ENCODE measurements at regions not wholly inside any gene's neighbourhood (a gene's known extent, or its start where the extent isn't known, plus 50 kb on each side); places are given as distances from the start of the nearest gene placed in this dataset.

DNA sequence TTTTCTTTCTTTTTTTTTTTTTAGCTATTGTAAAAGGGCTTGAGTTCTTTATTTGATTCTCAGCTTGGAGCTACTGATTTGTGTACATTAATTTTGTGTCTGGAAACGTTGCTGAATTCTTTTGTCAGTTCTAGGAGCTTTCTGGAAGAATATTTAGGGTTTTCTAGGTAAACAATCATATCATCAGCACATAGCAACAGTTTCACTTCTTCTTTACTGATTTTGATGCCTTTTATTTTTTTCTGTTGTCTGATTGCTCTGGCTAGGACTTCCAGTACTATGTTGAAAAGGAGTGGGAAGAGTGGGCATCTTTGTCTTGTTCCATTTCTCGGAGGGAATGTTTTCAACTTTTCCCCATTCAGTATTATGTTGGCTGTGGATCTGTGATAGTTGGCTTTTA lies 292.2 kb downstream of the GABRG1 start:
- no peak overlapping the region for H3K27ac ChIP-seq
- TF ChIP-seq ZFX (IDR thresholded peaks at IDR 0.05) = no peak
- TF ChIP-seq, protein P1, sequence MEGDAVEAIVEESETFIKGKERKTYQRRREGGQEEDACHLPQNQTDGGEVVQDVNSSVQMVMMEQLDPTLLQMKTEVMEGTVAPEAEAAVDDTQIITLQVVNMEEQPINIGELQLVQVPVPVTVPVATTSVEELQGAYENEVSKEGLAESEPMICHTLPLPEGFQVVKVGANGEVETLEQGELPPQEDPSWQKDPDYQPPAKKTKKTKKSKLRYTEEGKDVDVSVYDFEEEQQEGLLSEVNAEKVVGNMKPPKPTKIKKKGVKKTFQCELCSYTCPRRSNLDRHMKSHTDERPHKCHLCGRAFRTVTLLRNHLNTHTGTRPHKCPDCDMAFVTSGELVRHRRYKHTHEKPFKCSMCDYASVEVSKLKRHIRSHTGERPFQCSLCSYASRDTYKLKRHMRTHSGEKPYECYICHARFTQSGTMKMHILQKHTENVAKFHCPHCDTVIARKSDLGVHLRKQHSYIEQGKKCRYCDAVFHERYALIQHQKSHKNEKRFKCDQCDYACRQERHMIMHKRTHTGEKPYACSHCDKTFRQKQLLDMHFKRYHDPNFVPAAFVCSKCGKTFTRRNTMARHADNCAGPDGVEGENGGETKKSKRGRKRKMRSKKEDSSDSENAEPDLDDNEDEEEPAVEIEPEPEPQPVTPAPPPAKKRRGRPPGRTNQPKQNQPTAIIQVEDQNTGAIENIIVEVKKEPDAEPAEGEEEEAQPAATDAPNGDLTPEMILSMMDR (conservative IDR thresholded peaks at IDR 0.05) = no peak

DNA sequence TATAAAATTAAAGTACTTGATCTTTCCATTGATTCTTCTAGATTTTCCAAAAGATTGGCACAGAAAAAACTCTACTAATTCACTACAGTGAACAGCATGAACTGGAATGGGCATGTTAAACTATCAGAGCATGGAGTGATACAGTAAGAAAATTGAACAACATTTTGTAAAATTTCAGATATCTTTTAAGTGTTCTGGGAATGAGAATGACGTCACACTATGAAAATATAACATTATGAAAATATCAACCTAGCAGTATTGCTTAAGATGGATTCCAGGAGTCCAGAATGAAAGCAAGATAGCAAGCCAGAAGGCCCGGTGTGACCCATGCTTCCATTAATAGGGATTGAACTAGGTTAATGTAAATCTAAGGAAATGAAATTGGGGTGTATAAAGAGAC lies 319.9 kb downstream of the GABRG1 start:
- no peak overlapping the region for H3K27ac ChIP-seq
- TF ChIP-seq ZFX (IDR thresholded peaks at IDR 0.05) = no peak
- TF ChIP-seq, protein P1 (conservative IDR thresholded peaks at IDR 0.05) = no peak

DNA sequence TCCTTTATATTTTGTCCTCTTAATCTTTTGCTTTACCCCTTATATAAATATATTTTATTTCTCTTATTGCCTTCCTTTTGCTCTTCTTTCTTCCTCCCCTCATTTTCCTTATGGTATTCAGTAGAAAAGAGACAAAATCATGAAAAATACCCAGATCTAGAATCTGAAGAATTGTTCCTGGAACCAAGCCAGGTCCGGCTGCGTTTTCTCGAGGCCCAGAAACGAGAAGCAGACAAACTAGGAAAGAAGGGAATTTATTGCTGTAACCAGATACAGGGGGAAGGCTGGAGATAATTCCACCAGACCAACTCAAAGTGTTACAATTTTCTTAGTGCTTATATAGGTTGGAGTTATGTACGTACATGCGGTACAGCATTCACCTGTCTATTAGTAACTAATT lies 328.7 kb downstream of the GABRG1 start:
- no peak overlapping the region for H3K27ac ChIP-seq
- TF ChIP-seq, protein P1 (conservative IDR thresholded peaks at IDR 0.05) = no peak
- TF ChIP-seq ZFX (IDR thresholded peaks at IDR 0.05) = no peak

DNA sequence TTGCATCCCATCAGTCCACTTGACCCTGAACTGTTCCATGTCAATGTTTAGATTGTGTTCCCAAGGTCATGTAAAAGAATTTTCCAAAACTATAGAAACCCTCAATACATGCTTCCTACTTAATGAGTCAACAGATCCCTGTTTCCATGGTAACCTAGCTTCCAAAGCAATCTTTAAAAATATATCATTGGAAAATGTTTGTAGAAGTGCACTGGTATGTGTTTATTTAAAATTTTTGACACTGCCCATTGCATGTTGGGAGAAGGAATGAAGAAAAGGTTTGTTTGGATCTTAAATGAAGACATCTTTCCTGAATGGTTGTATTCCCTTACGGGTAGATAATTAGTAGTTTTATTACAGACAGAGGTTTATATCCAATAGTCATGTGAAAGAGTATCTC lies 345.3 kb downstream of the GABRG1 start:
- H3K27ac ChIP-seq = no peak overlapping the region
- TF ChIP-seq, protein P1 (conservative IDR thresholded peaks at IDR 0.05) = no peak
- TF ChIP-seq ZFX (IDR thresholded peaks at IDR 0.05) = no peak

DNA sequence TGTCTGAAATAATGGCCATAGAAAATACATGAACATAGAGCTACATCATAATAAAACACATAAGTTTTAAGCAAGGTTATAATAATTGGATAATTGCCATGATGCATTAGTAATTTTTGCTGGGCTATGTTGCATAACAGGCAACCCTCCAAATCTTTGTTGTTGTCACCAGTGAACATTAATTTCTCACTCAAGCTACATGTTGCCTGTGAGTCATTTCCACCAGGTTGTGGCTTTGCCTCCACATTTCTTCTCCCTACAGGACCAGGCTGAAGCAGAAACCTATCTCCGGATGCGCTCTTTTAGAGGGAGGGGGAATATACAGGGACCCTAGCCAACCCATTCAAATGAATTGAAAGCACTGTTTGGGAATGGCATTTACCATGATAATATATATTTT lies 347.7 kb downstream of the GABRG1 start:
- H3K27ac ChIP-seq = no peak overlapping the region
- TF ChIP-seq, protein P1 (conservative IDR thresholded peaks at IDR 0.05) = no peak
- no peak for TF ChIP-seq ZFX (IDR thresholded peaks at IDR 0.05)

DNA sequence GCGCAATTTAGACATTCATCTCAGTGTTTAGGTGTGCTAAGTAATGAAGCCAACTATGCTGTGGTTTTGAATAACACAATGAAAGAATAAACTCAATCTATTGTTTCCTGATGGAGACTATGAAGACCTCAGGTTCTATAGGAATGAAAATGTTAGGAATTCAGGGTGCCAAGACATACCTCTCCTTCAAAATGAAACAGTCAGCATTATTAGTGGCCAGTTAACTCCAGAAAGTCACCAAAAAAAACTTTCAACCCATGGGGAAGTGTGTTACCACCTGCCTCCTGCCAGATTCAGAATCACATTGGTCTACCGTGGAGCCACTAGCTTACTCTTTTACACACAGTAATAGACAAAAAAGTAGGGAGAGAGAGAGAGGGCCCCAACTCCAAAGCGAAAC lies 352.9 kb downstream of the GABRG1 start:
- no peak for TF ChIP-seq ZFX (IDR thresholded peaks at IDR 0.05)
- TF ChIP-seq, protein P1 (conservative IDR thresholded peaks at IDR 0.05) = no peak
- no peak overlapping the region for H3K27ac ChIP-seq

DNA sequence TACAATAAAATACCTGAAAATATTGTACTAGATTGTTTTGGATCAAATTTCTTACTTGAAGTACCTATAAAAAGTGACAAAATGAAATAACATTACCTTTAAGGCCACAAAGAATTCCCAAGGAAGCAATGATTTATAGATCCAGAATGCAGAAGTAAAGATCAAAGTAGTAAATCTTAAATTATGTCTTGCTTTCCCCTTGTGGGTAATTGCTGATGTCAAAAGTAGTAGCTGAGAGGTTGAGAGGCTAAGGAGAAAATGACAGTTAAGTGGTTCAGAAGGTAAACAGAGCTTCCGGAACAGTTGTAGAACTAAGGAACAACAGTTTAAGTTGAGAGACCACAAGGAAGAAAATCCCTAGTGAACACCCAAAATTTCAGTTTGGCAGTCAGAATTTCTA lies 358.3 kb downstream of the GABRG1 start:
- TF ChIP-seq ZFX (IDR thresholded peaks at IDR 0.05) = no peak
- TF ChIP-seq, protein P1 (conservative IDR thresholded peaks at IDR 0.05) = no peak
- no peak overlapping the region for H3K27ac ChIP-seq
